GM19468 (cell line): ENCODE measurements at regions not wholly inside any gene's neighbourhood (a gene's known extent, or its start where the extent isn't known, plus 50 kb on each side); places are given as distances from the start of the nearest gene placed in this dataset.

Experiments used
- ATAC-seq: cut with Tn5 transposase; IDR thresholded peaks from one replicate; pipeline ENCODE4 v1.9.1; 2021; ENCODE audit warnings: mild to moderate bottlenecking, moderate library complexity, moderate number of reproducible peaks; ENCODE audit not compliant: unreplicated experiment; ENCODE audit errors: extremely low read depth

DNA sequence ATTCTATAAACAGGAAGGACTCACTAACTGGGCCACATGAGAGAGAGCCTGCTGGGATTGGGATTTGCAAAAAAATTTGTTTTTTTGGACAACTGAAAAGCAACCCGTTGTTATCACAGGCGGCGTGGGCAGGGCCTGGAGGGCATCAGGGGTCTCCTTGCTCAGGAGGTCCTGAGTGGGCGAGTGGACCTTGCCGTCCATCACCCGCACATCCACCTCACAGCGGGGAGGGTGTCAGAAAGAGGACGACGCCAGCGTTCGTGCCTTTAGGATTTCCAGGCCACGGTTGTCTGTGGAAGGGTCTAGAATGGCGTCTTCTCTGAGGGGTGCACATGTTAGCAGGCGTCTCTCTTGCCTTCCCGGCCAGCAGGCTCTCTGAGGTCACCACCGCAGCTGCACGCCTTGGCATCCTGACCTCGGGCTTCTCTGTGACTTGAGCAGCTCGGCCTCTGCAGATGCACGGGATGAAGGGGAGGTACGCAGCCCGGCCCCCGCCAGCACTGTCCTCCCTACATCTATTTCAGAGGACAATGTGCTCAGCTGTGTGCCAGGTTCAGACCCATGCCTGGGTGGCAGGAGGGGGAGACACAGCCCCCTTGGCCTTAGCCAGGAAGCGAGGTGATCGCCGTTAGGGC is 749.5 kb downstream of the BRD1 start:
- ATAC-seq = no peak

DNA sequence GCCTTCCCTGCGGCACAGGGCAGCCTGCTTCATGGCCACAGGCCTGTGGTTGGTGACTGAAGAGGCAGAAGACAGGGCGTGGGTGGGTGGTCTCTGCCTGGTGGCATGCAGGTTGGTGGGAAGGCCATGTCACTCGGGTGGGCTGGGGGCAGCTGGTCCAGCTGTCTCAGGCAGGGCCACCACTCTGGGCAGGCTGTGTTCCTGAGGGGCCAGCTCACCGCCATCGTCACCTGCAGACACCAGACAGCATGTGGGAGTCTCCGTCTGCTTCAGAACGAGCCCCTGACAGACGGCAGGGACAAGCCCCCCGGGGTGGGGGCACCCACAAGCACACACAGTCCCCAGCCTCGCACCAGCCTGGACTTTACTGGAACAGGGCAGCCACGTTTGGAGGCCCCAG is 750.1 kb downstream of the BRD1 start:
- ATAC-seq = no peak

DNA sequence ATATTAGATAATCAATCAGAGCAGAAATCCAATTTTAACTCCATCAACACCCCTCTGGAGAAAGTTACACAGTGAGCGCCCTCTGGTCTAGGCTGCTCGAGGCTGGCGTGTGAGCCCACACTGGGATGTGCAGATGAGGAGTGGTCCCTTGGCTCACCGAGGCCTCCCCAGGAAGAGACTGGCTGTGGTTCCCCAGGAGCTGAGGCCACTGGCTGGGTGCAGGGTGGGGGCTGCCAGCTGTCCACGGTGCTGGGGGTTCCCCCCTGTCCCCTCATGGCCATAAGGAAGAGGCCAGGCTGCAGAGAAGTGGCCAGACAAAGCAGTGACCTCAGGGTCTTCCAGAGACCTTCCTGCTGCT is 750.7 kb downstream of the BRD1 start:
- no peak for ATAC-seq

DNA sequence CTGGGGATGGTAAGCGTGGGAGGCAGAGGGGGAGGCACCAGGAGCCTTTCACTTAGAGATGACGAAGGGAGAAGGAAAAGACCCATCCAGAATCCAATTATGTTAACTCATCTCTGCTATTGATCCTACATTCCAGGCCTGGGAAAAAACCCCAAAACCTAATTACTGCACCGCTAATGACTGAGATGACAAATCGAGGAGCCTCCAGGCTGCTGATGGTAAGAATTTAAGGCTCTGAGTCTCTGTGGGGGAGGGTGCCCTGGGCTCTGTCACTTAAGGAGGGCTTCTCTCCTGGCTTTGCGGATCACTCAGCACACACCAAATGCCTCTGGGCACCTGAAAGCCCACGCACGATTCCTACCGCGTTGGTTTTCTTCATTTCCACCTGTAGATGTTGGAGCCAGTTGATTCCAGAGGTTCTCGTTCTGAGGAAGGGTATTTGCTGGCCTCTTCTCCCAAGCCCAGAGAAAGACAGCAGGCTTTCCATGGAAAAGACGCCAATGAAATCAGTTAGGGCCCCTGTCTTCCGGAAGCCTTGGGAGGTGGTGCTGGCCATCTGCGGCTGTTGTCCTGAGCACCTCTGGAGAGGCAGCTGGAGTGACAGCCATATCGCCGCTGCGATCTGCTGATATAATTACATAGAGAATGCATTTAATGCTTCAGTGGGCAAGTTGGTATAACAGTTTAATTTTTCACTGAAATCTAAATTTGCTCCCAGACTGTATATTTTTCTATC is 751.2 kb downstream of the BRD1 start:
- ATAC-seq = no peak

DNA sequence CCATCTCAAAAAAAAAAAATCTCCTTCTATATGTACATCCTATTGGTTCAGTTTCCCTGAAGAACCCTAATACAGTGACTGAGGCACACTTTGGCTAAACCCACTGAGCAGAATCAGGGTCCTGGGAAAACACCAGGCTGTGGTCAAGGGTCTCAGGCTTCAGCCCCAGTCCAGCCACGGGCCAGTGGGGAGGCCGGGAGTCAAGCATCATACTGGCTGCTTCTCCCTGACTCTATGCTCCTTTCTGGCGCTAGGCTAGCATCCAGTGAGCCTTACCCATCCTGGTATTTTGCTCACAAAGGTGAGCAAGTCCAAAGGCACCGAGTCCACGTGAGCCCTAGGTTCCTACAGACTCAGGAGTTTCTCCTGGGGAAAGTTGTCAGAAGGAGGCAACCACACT is 752.5 kb downstream of the BRD1 start:
- no peak for ATAC-seq

DNA sequence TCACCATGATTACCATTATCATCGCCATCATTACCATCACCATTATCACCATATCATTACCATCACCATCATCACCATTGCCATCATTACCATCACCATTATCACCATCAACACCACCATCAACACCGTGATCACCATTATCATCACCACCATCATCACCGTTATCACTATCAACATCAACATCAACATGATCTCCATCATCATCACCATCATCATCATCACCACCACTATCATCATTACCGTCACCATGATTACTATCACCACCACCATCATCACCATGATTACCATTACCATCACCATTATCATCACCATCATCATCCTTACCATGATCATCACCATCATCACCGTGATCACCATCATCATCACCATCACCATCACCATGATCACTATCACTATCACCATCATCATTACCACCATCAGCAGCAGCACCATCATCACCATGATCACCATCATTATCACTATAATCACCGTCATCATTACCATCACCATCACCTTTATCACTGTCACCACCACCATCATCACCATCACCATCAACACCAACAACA is 753.7 kb downstream of the BRD1 start:
- no peak for ATAC-seq

DNA sequence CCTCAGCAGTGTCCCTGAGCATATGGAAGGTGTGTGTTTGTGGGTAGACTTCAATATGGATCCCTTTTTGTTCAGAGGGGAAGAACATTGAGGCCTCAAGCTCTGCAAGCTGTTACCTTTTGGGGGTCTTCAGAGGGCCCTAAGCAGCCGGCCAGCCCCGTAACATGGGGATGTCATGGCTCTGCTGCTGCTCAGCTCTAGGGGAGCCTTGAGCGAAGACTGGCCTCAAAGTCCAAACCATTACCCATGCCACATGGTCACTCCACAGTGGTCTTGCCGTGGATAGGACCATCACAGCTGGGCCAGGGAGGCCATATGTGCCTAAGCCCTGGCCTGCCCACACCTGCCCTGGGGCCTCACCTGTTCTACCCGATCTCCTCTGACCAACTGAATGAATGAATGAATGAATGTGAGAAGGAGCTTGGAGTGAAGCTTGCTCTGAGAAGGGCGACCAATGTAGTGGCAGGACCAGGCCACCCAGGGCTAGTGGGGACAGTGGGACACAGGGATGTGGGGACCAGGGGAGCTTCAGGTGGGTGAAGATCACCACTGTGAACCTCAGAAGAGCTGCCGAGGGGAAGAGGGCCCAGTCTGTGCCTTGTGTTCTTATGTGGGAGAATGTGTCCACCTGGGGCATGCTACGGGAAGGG is 754.6 kb downstream of the BRD1 start:
- ATAC-seq = no peak

DNA sequence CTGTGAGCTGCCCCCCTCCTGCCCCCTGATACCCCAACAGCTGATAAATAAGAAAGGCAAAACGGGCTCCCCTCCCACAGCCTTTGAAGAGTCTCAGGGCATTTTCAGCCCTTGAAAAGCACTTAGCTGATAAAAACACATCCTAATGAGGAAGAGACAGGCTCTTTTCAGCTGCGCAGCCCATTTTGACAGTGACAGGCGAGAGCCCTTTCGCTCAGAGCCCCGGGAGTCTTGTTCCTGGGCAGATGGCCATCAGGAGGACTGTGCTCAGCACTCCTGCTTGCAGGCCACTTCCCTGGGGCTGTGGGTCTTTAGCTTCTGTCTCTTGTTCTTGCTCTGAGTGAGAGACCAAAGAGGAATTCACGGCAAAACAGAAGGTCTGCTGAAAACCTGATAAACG is 757.2 kb downstream of the BRD1 start:
- no peak for ATAC-seq

DNA sequence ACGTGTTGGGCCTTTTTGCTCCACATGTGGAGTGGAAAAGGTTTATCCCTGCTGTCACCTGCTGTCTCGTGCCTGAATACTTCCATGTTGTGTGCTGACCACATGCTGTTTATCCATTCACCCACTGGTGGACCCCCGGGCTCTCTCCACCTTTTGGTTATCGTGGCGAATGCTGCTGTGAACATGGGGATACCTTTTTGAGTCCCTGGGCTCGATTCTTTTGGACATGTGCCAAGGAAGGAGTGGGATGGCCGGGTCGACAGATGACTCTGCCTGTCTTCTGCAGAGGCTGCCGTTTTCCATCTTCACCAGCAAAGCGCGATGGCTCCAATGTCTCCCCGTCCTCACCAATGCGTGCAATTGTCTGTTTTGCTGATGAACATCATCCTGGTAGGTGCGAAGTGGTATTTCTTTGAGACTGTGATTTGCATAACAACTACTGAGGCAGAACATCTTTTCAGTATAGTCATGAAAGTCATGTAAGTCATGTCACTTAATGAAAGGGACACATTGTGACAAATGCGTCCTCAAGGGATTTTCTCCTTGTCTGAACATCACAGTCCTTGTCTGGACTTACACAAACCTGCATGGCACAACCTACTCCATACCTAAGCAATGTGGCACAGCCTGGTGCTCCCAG is 758.7 kb downstream of the BRD1 start:
- no peak for ATAC-seq

DNA sequence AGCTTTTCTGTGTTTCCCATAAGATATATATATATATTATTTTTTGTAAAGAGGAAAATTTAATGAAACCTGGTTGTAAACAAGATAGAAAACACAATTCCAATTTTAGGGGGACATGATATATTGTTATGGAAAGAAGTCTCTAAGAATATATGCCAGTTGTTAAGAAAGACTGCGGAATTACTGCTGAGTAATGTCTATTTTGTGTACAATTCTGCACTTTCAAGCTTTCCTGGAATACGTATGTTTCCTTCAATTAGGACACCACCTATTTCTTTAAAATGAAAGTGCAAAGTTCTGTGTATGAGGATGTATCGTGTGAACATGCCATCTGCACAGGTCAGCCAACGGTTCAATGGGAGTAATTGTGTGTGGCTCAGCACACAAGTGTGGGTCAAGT is 760.2 kb downstream of the BRD1 start:
- no peak for ATAC-seq

DNA sequence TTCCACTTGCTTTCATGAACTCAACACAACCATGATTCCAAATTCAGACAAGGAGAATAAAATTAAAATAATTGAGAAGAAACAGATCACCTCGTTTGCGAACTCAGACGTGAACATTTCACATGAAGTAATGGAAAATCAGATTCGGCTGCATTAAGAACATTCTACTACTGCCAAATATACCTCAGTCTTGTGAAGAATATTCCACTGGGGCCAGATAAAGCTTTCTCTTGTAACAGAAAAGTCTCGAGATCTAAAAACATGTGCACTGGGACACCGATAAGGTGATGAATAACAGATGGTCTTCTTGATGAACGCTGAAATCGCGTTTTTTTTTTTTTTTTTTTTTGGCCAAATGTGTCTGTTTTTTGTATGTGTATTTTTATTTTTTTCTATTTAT is 761.1 kb downstream of the BRD1 start:
- no peak for ATAC-seq

DNA sequence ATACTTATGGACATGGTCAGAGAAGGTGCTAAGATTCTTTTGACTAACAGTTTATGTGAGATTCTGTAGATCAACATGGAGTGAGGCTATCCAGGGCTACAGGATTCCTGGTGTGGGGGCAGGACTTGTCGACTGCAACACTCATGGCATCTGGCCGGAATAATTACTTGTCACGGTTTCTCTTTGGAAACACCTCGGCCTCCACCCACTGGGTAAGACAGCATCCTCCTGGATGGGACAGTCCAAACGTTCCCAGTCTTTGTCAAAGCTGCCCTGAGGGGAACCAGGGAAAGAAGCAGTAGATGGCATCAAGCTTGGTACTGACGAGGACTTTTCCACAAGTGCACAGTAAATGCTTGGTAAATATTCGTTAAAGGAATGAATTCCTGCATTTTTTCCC is 762.8 kb downstream of the BRD1 start:
- ATAC-seq = no peak

DNA sequence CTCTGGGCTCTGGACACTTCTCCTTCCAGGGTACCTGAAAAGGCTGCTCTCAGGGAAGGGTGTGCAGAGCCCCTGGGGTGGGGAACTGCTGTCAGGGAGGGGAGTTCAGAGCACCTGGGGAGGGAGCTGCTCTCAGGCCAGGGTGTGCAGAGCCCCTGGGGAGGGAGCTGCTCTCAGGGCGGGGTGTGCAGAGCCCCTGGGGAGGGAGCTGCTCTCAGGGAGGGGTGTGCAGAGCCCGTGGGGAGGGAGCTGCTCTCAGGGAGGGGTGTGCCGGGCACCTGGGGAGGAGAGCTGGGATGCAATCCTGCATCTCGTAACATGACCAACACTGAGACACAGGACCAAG is 764.2 kb downstream of the BRD1 start:
- no peak for ATAC-seq

DNA sequence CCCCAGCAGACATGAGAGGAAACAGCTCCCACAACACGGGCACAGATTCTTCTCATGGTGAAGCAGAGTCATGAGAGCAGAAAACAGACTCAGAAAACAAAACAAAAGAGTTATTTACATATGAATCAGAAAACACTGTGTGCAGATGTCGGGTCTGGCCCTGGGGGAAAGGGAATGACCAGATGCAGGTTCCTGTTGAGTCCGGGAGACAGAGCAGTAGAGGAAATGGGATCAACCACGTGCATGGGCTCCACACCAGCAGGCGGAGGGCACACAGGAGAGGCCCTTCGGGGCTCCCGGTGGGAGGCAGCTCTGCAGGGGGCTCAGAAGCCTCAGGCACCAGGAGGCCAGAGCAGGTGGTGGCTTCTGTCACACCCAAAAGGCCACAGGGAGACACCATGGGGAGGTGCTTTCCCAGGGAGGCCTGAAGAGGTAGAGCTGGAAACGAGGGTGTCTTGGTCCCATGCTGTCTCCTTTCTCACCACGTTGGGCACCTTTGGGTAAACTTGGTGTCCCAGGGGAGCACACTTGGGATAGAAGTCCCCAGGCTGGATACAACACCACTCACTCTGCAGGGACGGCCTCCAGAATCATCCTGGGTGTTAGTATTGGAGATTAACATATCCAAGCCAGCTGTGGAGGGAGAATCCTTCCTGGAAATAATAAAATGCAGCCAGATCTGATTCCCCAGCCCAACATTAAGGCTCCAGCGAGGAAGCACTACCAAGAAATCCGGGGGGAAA is 764.7 kb downstream of the BRD1 start:
- no peak for ATAC-seq

DNA sequence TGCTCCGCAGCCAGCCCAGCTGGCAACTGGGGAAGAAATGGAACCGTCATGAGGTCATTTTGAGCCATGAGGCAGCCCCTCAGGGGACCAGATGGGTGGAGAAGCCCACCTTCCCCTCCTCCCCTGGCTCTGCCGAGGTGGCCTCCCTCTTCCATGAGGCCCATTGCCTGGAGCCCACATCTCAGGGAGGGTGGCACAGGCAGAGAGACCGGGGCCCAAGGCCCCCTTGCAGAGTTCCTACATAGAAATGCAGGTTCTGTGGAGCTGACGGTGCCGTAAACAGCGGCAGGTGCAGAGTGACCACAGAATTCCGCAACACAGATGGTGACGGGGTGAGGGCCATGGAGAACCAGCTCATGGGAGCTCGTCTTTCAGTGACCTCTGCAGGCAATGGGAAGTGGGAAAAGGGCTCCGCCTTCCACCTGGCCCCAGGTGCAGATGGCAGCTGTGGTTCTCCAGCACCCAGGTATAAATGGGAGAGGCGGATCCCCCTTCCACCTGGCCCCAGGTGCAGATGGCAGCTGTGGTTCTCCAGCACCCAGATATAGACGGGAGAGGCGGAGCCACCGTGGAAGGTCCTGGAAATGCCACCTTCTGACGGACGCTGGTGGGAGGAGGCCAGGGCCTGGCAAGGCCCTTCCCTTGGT is 765.4 kb downstream of the BRD1 start:
- ATAC-seq = no peak

DNA sequence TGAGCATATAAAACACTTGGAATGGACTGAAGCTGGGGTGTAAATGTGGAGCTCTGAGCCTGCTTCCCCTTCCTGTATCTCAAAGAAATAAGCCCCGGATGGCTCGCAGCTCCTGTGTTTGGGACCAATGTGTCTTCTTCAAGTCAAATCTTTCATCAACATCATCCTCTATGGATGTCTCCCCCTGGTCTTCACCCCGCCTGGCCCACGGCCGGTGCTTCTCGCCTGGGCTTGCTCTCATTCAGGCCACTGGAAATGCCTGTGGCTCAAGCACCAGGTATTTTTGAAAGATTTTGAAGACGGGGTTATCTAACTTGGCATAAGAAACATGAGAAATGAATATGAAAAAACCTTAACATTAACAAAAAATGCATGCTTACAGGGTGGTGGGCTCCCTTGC is 769.8 kb downstream of the BRD1 start:
- no peak for ATAC-seq

DNA sequence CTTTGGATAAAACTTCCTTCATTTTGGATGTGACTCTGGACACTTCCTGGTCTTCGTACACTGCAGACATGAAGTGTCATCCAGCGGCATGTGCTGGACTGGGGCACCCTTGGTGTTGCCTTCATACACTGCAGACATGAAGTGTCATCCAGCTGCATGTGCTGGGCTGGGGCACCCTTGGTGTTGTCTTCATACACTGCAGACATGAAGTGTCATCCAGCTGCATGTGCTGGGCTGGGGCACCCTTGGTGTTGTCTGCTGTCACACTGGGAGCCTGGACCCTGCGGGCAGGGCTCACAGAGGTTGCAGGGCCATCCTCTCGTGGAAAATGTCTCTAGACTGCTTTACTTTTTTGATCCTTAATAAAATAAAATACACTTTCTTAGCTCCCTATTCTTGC is 771.4 kb downstream of the BRD1 start:
- no peak for ATAC-seq

DNA sequence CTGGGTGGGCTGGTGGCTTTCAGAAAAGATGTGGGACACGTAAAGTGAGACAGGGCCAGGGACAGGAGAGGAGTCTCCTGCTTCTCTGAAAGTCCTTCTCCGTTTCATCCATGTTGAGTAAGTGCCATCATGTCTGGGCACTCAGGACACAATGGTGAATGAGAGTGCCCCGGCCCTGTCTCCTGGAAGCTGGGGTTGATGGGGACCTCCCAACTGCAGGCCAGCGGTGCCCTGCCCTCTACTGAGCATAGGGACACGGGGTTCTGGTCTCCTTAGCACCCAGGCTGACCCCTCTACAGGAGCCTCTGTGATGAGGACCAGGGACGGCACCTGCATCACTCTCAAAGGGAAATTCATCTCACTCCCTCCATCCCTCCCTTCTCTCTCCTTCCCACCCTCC is 772.3 kb downstream of the BRD1 start:
- ATAC-seq = no peak

DNA sequence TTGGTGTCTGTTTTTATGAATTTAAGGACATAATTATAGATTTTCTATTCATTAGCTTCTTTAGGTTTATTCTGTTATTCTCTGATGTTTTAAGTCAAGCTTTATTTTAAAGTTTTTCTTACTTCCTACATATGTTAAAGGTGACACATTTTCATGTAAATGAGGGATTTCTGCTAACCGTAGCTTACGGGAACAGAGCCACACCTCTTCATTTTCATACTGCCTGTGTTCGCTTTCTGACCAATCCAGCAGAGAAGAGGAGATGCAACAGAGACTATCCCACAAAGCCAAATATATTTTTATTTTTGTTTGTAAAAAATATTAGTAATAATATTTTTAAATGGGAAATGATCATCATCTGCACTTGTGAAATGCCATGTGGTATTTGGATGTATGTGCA is 774.1 kb downstream of the BRD1 start:
- no peak for ATAC-seq

DNA sequence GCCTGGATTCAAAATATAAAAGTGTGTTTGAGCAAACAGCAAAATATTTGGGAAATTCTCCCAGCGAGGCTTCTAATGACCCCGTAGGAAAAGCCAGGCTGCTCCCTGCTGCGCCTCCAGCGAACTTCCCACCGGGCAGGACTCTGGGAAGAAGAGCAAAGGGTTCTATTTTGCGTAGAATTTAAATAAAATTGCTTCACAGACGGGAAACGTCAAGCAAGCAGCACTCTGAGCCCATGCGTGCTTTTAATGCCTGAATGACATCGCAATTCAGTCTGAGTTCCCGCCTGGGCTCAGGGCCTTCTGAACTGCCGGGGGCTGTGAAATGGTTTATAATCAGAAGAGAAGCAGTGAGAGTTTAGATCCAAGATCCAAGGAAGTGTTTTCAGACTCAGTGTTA is 775.1 kb downstream of the BRD1 start:
- no peak for ATAC-seq
